Tibial artery (tissue), 4 donors: ENCODE measurements at regions not wholly inside any gene's neighbourhood (a gene's known extent, or its start where the extent isn't known, plus 50 kb on each side); places are given as distances from the start of the nearest gene placed in this dataset.

Experiments
- DNase-seq, 2 donors: peaks; one replicate each; pipeline ENCODE4 v3.0.0-alpha.2; 2019
- H3K27ac ChIP-seq, 2 donors: fragments of 200-600 bp; sonication (generic) in 1 of 2; 1 replicate in 1 of 2; 2 replicates in 1 of 2; pipeline ENCODE4 v1.5.1; 2018 to 2019; ENCODE audit warnings: mild to moderate bottlenecking in 1 of 2
- H3K27me3 ChIP-seq, 2 donors: fragments of 200-600 bp; sonication (generic) in 1 of 2; one replicate each; pipeline versions ENCODE4 v1.5.1 to v1.6.0; 2016 to 2019
- H3K36me3 ChIP-seq, 3 donors: fragments of 200-600 bp; sonication (generic) in 2 of 3; one replicate each; pipeline ENCODE4 v1.5.1; 2016 to 2019; ENCODE audit warnings: mild to moderate bottlenecking in 2 of 3
- H3K4me1 ChIP-seq, 4 donors: fragments of 200-600 bp; sonication (generic) in 2 of 4; 1 replicate in 3 of 4; 2 replicates in 1 of 4; pipeline ENCODE4 v1.5.1; 2016 to 2019
- H3K4me3 ChIP-seq, 2 donors: fragments of 200-600 bp; sonication (generic) in 1 of 2; 1 replicate in 1 of 2; 2 replicates in 1 of 2; pipeline ENCODE4 v1.5.1; 2018 to 2019; ENCODE audit warnings: mild to moderate bottlenecking in 2 of 2
- H3K9me3 ChIP-seq, 3 donors: fragments of 200-600 bp; sonication (generic) in 1 of 3; one replicate each; pipeline ENCODE4 v1.5.1; 2016 to 2019
- CTCF ChIP-seq, 2 experiments: fragments of 200-600 bp in 1 of 2; fragments of 450-650 bp in 1 of 2; IDR thresholded peaks; one replicate each; pipeline ENCODE4 v1.5.1; 2017 to 2019; ENCODE audit warnings: antibody characterized with exemption in 2 of 2, mild to moderate bottlenecking in 1 of 2, moderate library complexity in 1 of 2
- intact Hi-C: fragments of 100-400 bp; cut with DNase I; formaldehyde crosslinking; loops from one replicate; pipeline ENCODE4 v1.15.0; 2023; ENCODE audit warnings: low total_unique reads

- no peak for DNase-seq
Measured at GRCh38 chr16:79475841-79476240, 124.7 kb downstream of the MAF start.

GRCh38 chr16:79473456-79473855 is 127.1 kb downstream of the MAF start:
- intact Hi-C loops: no loop called here
- no peaks in the 10 kb centered on the region for H3K27me3 ChIP-seq

More at GRCh38 chr16:79475841-79476240, 124.7 kb downstream of the MAF start:
- H3K4me3 ChIP-seq: no peak overlapping the region
- no peaks in the 10 kb centered on the region for H3K27me3 ChIP-seq
- no peaks in the 10 kb centered on the region for H3K9me3 ChIP-seq
- intact Hi-C loops: no loop called here
- no peaks in the 10 kb centered on the region for H3K4me1 ChIP-seq
- H3K36me3 ChIP-seq: no peaks in the 10 kb centered on the region
- no peak overlapping the region for H3K27ac ChIP-seq
- TF ChIP-seq CTCF (IDR thresholded peaks at IDR 0.05): no peak

GRCh38 chr16:79472426-79472825 is 128.1 kb downstream of the MAF start:
- Histone ChIP-seq H3K4me3 (no peak overlapping the region), H3K27me3 (no peaks in the 10 kb centered on the region), H3K4me1 (no peaks in the 10 kb centered on the region), H3K36me3 (no peaks in the 10 kb centered on the region), H3K9me3 (no peaks in the 10 kb centered on the region), H3K27ac (no peak overlapping the region)
- TF ChIP-seq CTCF (IDR thresholded peaks at IDR 0.05): no peak
- no peak for DNase-seq
- intact Hi-C loops: no loop called here

More at GRCh38 chr16:79473456-79473855, 127.1 kb downstream of the MAF start:
- no peak for TF ChIP-seq CTCF (IDR thresholded peaks at IDR 0.05)
- DNase-seq: no peak
- no peaks in the 10 kb centered on the region for H3K36me3 ChIP-seq
- no peaks in the 10 kb centered on the region for H3K9me3 ChIP-seq
- no peak overlapping the region for H3K4me3 ChIP-seq
- no peak overlapping the region for H3K27ac ChIP-seq
- H3K4me1 ChIP-seq: no peaks in the 10 kb centered on the region

GRCh38 chr16:79469999-79470398 is 130.5 kb downstream of the MAF start:
- H3K27ac ChIP-seq: no peak overlapping the region
- DNase-seq: peak in 1 of 2 donors; percentile 41
- intact Hi-C loops: no loop called here

GRCh38 chr16:79468631-79469030 is 131.9 kb downstream of the MAF start:
- DNase-seq: no peak
- H3K36me3 ChIP-seq: no peaks in the 10 kb centered on the region
- no peak overlapping the region for H3K4me3 ChIP-seq
- intact Hi-C loops: no loop called here
- H3K9me3 ChIP-seq: no peaks in the 10 kb centered on the region
- no peaks in the 10 kb centered on the region for H3K4me1 ChIP-seq
- no peaks in the 10 kb centered on the region for H3K27me3 ChIP-seq
- H3K27ac ChIP-seq: no peak overlapping the region
- TF ChIP-seq CTCF (IDR thresholded peaks at IDR 0.05): no peak

More at GRCh38 chr16:79469999-79470398, 130.5 kb downstream of the MAF start:
- no peaks in the 10 kb centered on the region for H3K27me3 ChIP-seq
- no peaks in the 10 kb centered on the region for H3K9me3 ChIP-seq
- TF ChIP-seq CTCF (IDR thresholded peaks at IDR 0.05): no peak
- no peaks in the 10 kb centered on the region for H3K4me1 ChIP-seq
- H3K36me3 ChIP-seq: no peaks in the 10 kb centered on the region
- no peak overlapping the region for H3K4me3 ChIP-seq

- intact Hi-C loops: no loop called here
- TF ChIP-seq CTCF (IDR thresholded peaks at IDR 0.05): no peak
- no peak overlapping the region for H3K4me3 ChIP-seq
Measured at GRCh38 chr16:79468121-79468552, 132.4 kb downstream of the MAF start.

More at GRCh38 chr16:79468121-79468552, 132.4 kb downstream of the MAF start:
- H3K36me3 ChIP-seq: no peaks in the 10 kb centered on the region
- no peaks in the 10 kb centered on the region for H3K4me1 ChIP-seq
- no peaks in the 10 kb centered on the region for H3K9me3 ChIP-seq
- no peak overlapping the region for H3K27ac ChIP-seq
- DNase-seq: no peak
- no peaks in the 10 kb centered on the region for H3K27me3 ChIP-seq
